K562 (cell line): ENCODE measurements at regions not wholly inside any gene's neighbourhood (a gene's known extent, or its start where the extent isn't known, plus 50 kb on each side); places are given as distances from the start of the nearest gene placed in this dataset.

ENCODE experiments used
- ATAC-seq: fragments of 200-7000 bp; cut with Tn5 transposase; 3 replicates; pipeline ENCODE4 v1.9.1; 2020; ENCODE audit warnings: moderate library complexity
- BruUV-seq: library from RNA; stranded (reverse); fragments of 400-500 nt; replicated peaks from 2 replicates; lab custom pipeline; 2021; lab: Mats Ljungman, UMichigan
- CTCF ChIA-PET: fragments of 300-600 bp; formaldehyde crosslinking; extraction: SDS; loops from one replicate; lab custom pipeline; 2021; ENCODE audit warnings: low intra/inter-chr PET ratio; lab: Yijun Ruan, JAX
- POLR2A ChIA-PET: fragments of 300-600, 350-650 bp; sonication (Branson Sonifier 250); formaldehyde crosslinking; extraction: SDS; loops from one replicate; lab custom pipeline; 2021; ENCODE audit warnings: antibody characterized with exemption, inconsistent platforms; lab: Yijun Ruan, JAX
- DNase-seq, 4 experiments: peaks; one replicate each; pipeline versions ENCODE4 v3.0.0 to v3.0.0-alpha.2; 2011 to 2018; ENCODE audit warnings: low spot score in 3 of 4, mixed read lengths in 3 of 4; ENCODE audit errors: extremely low read depth in 1 of 4
- FAIRE-seq: peaks from 2 replicates; lab custom pipeline; 2011; peaks lifted over from hg19 to GRCh38; lab: Jason Lieb, UNC
- H2AFZ ChIP-seq: 2 replicates; pipeline ENCODE4 v1.6.0; 2011; ENCODE audit warnings: low read depth, low read length, control low read depth, inconsistent platforms
- H3K27ac ChIP-seq: fragments of 200-600 bp; 3 replicates; pipeline ENCODE4 v1.8.0; 2011; ENCODE audit warnings: low read depth, mild to moderate bottlenecking, control low read depth, inconsistent platforms, low read length, moderate library complexity, mixed read lengths; ENCODE audit errors: extremely low read depth
- H3K27me3 ChIP-seq, 2 experiments: fragments of 300-600 bp in 1 of 2; 2 replicates in 1 of 2; 3 replicates in 1 of 2; pipeline versions ENCODE4 v1.6.0 to v1.8.0; 2011; ENCODE audit warnings: inconsistent platforms in 2 of 2, low read length in 2 of 2, mild to moderate bottlenecking in 1 of 2, mixed read lengths in 1 of 2, moderate library complexity in 1 of 2; ENCODE audit not compliant: control insufficient read depth in 2 of 2, insufficient read depth in 2 of 2
- H3K36me3 ChIP-seq: fragments of 300-600 bp; 3 replicates; pipeline ENCODE4 v1.8.0; 2011; ENCODE audit warnings: mild to moderate bottlenecking, low read length, inconsistent platforms; ENCODE audit not compliant: control insufficient read depth, insufficient read depth
- H3K4me1 ChIP-seq, 2 experiments: fragments of 200-600 bp in 1 of 2; replicated peaks in 1 of 2; 2 replicates in 1 of 2; 3 replicates in 1 of 2; pipeline versions ENCODE4 v1.5.1 to v1.8.0; 2011; ENCODE audit warnings: inconsistent platforms in 2 of 2, low read length in 2 of 2, mild to moderate bottlenecking in 1 of 2, mixed read lengths in 1 of 2, moderate library complexity in 1 of 2; ENCODE audit not compliant: control insufficient read depth in 2 of 2, insufficient read depth in 2 of 2
- H3K4me2 ChIP-seq: 2 replicates; pipeline ENCODE4 v1.6.1; 2011; ENCODE audit warnings: low read length, control low read depth, inconsistent platforms, mixed read lengths; ENCODE audit not compliant: insufficient read depth
- H3K4me3 ChIP-seq: fragments of 200-600 bp; sonication (generic), shearing (Covaris generic); 2 replicates; pipeline ENCODE4 v1.5.1; 2016; ENCODE audit warnings: control low read depth, inconsistent platforms
- H3K79me2 ChIP-seq: fragments of 200-600 bp; 3 replicates; pipeline ENCODE4 v1.8.0; 2011; ENCODE audit warnings: low read length, inconsistent platforms; ENCODE audit not compliant: control insufficient read depth, insufficient read depth
- H3K9ac ChIP-seq, 2 experiments: 2 replicates each; pipeline versions ENCODE4 v1.6.0 to v1.6.1; 2011; ENCODE audit warnings: low read depth in 2 of 2, low read length in 2 of 2, control low read depth in 1 of 2, inconsistent platforms in 1 of 2, mild to moderate bottlenecking in 1 of 2, mixed read lengths in 1 of 2; ENCODE audit not compliant: insufficient read depth in 1 of 2
- H3K9me1 ChIP-seq: one replicate; pipeline ENCODE4 v1.6.0; 2011; ENCODE audit warnings: inconsistent platforms, mild to moderate bottlenecking, low read length, moderate library complexity; ENCODE audit not compliant: control insufficient read depth, insufficient read depth
- H3K9me3 ChIP-seq: replicated peaks from 2 replicates; pipeline ENCODE4 v1.5.1; 2011; ENCODE audit warnings: low read depth, low read length, inconsistent platforms; ENCODE audit not compliant: control insufficient read depth, insufficient read depth
- H4K20me1 ChIP-seq: replicated peaks from 2 replicates; pipeline ENCODE4 v1.6.1; 2011; ENCODE audit warnings: low read length, inconsistent platforms, mixed read lengths; ENCODE audit not compliant: control insufficient read depth, insufficient read depth
- CTBP1 ChIP-seq: fragments of 450-650 bp; IDR thresholded peaks from 2 replicates; pipeline ENCODE4 v1.6.1; 2016; ENCODE audit warnings: borderline replicate concordance
- EGR1 ChIP-seq: fragments of 450-650 bp; conservative IDR thresholded peaks from 2 replicates; pipeline ENCODE4 v1.6.1; 2017; ENCODE audit warnings: mild to moderate bottlenecking
- HEY1 ChIP-seq: fragments of 250-450 bp; sonication (Bioruptor Pico); IDR thresholded peaks from 2 replicates; pipeline ENCODE4 v1.5.0; 2020; ENCODE audit warnings: mild to moderate bottlenecking, moderate library complexity, borderline replicate concordance
- IFI16 ChIP-seq: fragments of 250-450 bp; sonication (Bioruptor Pico); IDR thresholded peaks from 2 replicates; pipeline ENCODE4 v2.1.2; 2022; ENCODE audit warnings: mild to moderate bottlenecking, inconsistent platforms
- KLF13 ChIP-seq: fragments of 450-650 bp; IDR thresholded peaks from 2 replicates; pipeline ENCODE4 v1.6.1; 2016; ENCODE audit warnings: missing genetic modification characterization, low read depth, mild to moderate bottlenecking, missing compliant biosample characterization, moderate library complexity, borderline replicate concordance
- RUNX1 ChIP-seq: sonication (generic); IDR thresholded peaks from 2 replicates; pipeline ENCODE4 v1.6.1; 2016; ENCODE audit warnings: antibody characterized with exemption, low read depth
- SMC3 ChIP-seq: conservative IDR thresholded peaks from 2 replicates; pipeline ENCODE4 v1.6.1; 2011; ENCODE audit warnings: low read depth, low read length, improper control_type of control experiment; ENCODE audit not compliant: insufficient read depth
- SPI1 ChIP-seq: IDR thresholded peaks from 2 replicates; pipeline ENCODE4 v1.6.1; 2011; ENCODE audit warnings: low read depth, low read length, control low read depth, borderline replicate concordance
- SREBF1 ChIP-seq: fragments of 150-350 bp; IDR thresholded peaks from 2 replicates; pipeline ENCODE4 v1.6.1; 2014; ENCODE audit warnings: antibody characterized with exemption, low read depth, low read length, borderline replicate concordance
- TCFL5 ChIP-seq: fragments of 250-450 bp; sonication (Bioruptor Pico); conservative IDR thresholded peaks from 2 replicates; pipeline ENCODE4 v1.6.1; 2021; ENCODE audit warnings: mild to moderate bottlenecking, moderate library complexity, matching md5 sums
- ZFPM2 ChIP-seq: fragments of 250-450 bp; sonication (Bioruptor Pico); IDR thresholded peaks from 2 replicates; pipeline ENCODE4 v1.5.1; 2022; ENCODE audit warnings: mild to moderate bottlenecking
- WGBS: fragments of 100-300 bp; shearing (Covaris generic); methylation state at CpG from one replicate; pipeline ENCODE4 v1.1.6; 2016; ENCODE audit warnings: low coverage, mixed read lengths; ENCODE audit not compliant: insufficient coverage; ENCODE audit errors: missing lambda C conversion rate; 5-methylcytosine and 5-hydroxymethylcytosine counted together
- in situ Hi-C: fragments of 300-500 bp; cut with MboI; formaldehyde crosslinking; loops from 4 replicates; pipeline ENCODE4 v1.15.0; 2018; ENCODE audit warnings: inconsistent platforms, mixed read lengths
- intact Hi-C: fragments of 100-400 bp; cut with micrococcal nuclease; formaldehyde crosslinking; loops from 2 replicates; pipeline ENCODE4 v1.14.2; 2022
- TF ChIP-seq, protein P1 (sequence below): sonication (generic); formaldehyde crosslinking; IDR thresholded peaks from 2 replicates; pipeline ENCODE4 v1.8.1; 2022; ENCODE audit warnings: missing genetic modification reagents
- TF ChIP-seq, protein P2 (sequence below): fragments of 200-800 bp; sonication (Bioruptor generic); IDR thresholded peaks from 2 replicates; pipeline ENCODE4 v1.6.1; 2017; ENCODE audit warnings: missing genetic modification characterization, missing compliant biosample characterization
- TF ChIP-seq, protein P3 (sequence below): fragments of 200-800 bp; sonication (Bioruptor generic); IDR thresholded peaks from 2 replicates; pipeline ENCODE4 v1.6.1; 2017; ENCODE audit warnings: missing genetic modification characterization, missing compliant biosample characterization

DNA sequence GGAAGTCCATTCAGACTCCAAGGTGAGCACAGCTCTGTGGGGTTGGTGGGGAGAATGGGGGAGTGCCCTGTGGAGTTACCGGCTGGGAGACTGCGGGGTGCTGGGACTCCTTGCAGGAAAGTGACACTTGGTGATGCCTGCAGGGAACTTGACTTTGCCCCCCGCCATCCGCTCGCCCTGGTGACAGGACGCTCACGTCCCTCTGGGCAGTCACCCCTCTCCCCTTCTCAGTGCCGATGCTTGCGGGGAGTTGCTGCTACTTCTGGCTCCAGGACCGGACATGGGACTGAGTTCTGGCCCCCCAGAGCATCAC lies 209.5 kb upstream of the C1orf174 start:
- Histone ChIP-seq H3K9me3 (no peaks in the 10 kb centered on the region), H3K4me3 (no peak overlapping the region), H3K4me2 (no peak overlapping the region), H3K27ac (no peak overlapping the region), H3K36me3 (no peaks in the 10 kb centered on the region), H4K20me1 (no peaks in the 10 kb centered on the region; the same call in 1 of the 2 replicates), H3K79me2 (no peaks in the 10 kb centered on the region), H3K9me1 (no peaks in the 10 kb centered on the region), H3K27me3 (peaks cover 27 to 60% of the 10 kb centered on the region in 2 experiments), H2AFZ (no peak overlapping the region), H3K4me1 (no peaks in the 10 kb centered on the region), H3K9ac (no peak overlapping the region)
- intact Hi-C loops (no loop called here), in situ Hi-C loops (no loop called here)
- 0% methylated on average over 6 of the region's 10 CpGs for WGBS
- TF ChIP-seq ZFPM2 (no peak), EGR1 (no peak), SPI1 (no peak), KLF13 (no peak)
- ChIA-PET CTCF (no interaction called here), POLR2A (interaction anchor here (0.6 kb wide), 1 partner anchor 36 kb away, joined by 3 read pairs; no protein-coding TSS in a partner anchor)
- no peak for DNase-seq
- no peak for FAIRE-seq
- no peak for ATAC-seq
- BruUV-seq = no TSS peak

DNA sequence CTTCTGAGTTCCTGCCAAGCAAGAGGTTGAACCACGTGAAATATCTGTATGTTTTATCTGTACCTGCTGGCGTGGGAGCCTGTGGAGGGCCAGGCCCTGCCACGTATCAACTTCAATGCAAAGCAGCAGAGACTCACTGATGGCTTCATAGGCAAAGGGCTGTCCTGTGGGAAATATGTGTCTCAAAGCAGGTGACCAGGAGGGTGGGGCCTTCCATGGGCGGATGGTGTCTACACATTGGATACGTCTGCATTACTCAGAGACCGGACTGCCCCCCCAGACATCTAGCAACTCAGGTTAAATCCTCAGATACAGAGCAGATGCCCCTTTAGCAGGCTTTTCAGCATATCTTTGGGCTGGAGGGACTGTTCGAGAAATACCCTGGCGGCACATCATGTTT lies 210.8 kb upstream of the C1orf174 start:
- BruUV-seq = no TSS peak
- H3K9me1 ChIP-seq = no peaks in the 10 kb centered on the region
- no peak overlapping the region for H3K9ac ChIP-seq
- H2AFZ ChIP-seq = no peak overlapping the region
- H3K9me3 ChIP-seq = no peaks in the 10 kb centered on the region
- WGBS = under 1% methylated on average over 8 of the region's 8 CpGs
- no peaks in the 10 kb centered on the region for H3K79me2 ChIP-seq
- ATAC-seq (no peak), DNase-seq (no peak), FAIRE-seq (no peak)
- no peaks in the 10 kb centered on the region for H3K36me3 ChIP-seq
- H3K4me1 ChIP-seq = no peaks in the 10 kb centered on the region
- POLR2A ChIA-PET = no interaction called here
- H3K27me3 ChIP-seq = peaks cover 29 to 61% of the 10 kb centered on the region in 2 experiments
- CTCF ChIA-PET = no interaction called here
- intact Hi-C loops (no loop called here), in situ Hi-C loops (no loop called here)
- H3K4me3 ChIP-seq = no peak overlapping the region
- H4K20me1 ChIP-seq = no peaks in the 10 kb centered on the region; the same call in 1 of the 2 replicates
- no peak overlapping the region for H3K27ac ChIP-seq
- no peak overlapping the region for H3K4me2 ChIP-seq
- TF ChIP-seq CTBP1 (no peak), SREBF1 (no peak), RUNX1 (no peak), IFI16 (CRISPR knock-in tag) (no peak), HEY1 (CRISPR knock-in tag) (no peak), TCFL5 (CRISPR knock-in tag) (no peak), SMC3 (no peak)
- TF ChIP-seq, protein P1, sequence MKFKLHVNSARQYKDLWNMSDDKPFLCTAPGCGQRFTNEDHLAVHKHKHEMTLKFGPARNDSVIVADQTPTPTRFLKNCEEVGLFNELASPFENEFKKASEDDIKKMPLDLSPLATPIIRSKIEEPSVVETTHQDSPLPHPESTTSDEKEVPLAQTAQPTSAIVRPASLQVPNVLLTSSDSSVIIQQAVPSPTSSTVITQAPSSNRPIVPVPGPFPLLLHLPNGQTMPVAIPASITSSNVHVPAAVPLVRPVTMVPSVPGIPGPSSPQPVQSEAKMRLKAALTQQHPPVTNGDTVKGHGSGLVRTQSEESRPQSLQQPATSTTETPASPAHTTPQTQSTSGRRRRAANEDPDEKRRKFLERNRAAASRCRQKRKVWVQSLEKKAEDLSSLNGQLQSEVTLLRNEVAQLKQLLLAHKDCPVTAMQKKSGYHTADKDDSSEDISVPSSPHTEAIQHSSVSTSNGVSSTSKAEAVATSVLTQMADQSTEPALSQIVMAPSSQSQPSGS (CRISPR knock-in tag) = no peak
- TF ChIP-seq, protein P2, sequence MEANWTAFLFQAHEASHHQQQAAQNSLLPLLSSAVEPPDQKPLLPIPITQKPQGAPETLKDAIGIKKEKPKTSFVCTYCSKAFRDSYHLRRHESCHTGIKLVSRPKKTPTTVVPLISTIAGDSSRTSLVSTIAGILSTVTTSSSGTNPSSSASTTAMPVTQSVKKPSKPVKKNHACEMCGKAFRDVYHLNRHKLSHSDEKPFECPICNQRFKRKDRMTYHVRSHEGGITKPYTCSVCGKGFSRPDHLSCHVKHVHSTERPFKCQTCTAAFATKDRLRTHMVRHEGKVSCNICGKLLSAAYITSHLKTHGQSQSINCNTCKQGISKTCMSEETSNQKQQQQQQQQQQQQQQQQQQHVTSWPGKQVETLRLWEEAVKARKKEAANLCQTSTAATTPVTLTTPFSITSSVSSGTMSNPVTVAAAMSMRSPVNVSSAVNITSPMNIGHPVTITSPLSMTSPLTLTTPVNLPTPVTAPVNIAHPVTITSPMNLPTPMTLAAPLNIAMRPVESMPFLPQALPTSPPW (CRISPR knock-in tag) = no peak
- TF ChIP-seq, protein P3, sequence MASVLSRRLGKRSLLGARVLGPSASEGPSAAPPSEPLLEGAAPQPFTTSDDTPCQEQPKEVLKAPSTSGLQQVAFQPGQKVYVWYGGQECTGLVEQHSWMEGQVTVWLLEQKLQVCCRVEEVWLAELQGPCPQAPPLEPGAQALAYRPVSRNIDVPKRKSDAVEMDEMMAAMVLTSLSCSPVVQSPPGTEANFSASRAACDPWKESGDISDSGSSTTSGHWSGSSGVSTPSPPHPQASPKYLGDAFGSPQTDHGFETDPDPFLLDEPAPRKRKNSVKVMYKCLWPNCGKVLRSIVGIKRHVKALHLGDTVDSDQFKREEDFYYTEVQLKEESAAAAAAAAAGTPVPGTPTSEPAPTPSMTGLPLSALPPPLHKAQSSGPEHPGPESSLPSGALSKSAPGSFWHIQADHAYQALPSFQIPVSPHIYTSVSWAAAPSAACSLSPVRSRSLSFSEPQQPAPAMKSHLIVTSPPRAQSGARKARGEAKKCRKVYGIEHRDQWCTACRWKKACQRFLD (CRISPR knock-in tag) = no peak
